ENCODE measurements at regions not wholly inside any gene's neighbourhood (a gene's known extent, or its start where the extent isn't known, plus 50 kb on each side); places are given as distances from the start of the nearest gene placed in this dataset.

DNA sequence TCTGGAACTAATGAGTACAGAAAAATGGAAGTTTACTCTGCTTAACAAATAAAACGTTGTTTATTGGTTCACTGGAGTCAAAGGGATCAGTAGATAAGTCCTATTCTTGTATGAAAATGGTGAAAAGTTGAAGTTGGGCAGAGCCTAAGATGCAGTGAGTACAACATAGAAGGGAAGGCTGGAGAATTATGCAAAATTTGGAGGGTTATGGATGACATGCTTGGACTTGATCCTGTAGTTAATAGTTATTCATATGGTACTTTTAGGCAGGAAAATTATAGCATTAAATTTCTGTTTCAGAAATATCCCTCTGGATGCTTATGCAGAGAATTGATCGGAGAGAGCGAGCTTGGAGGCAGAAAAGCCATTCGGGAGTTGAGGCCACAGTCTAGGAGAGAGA is 167.6 kb downstream of the KCNS3 start:
- TF ChIP-seq RAD51 (IDR thresholded peaks at IDR 0.05) (no peak), EP300 (IDR thresholded peaks at IDR 0.05; ENCODE audit: borderline replicate concordance in 1 of 2, control insufficient read depth in 1 of 2, low read depth in 2 of 2, low read length in 2 of 2) (no peak)
